ENCODE measurements at regions not wholly inside any gene's neighbourhood (a gene's known extent, or its start where the extent isn't known, plus 50 kb on each side); places are given as distances from the start of the nearest gene placed in this dataset.

DNA sequence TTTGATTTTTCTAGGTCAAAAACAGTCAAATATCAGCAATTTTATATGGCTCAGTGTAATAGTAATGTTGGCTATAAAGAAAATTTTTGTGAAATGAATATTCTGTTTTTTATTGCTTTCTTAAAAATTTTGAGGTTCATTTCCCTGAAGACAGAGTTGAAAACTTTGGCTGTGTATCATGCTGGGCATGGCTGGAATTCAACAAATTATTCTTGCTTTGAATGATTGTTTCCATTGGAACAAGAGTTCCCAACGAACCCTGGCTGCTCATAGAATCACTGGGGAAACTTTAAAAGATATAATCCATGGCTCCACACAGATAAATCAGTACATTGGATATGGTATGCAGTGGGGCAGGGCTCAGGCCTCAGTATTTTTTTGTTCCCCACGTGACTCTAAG lies 118.6 kb downstream of the PLCE1 start:
- no peak overlapping the region for H3K4me3 ChIP-seq (ENCODE audit: control extremely low read depth in 1 of 5, extremely low read depth in 1 of 5, insufficient read depth in 1 of 5, low read depth in 2 of 5, low read length in 4 of 5)
- no peaks in the 10 kb centered on the region for H3K36me3 ChIP-seq (replicated peaks in 1 of 2; ENCODE audit: control extremely low read depth in 1 of 2, control insufficient read depth in 1 of 2, extremely low read depth in 1 of 2, insufficient read depth in 2 of 2, low read length in 1 of 2)
- H3K4me3 Mint-ChIP-seq = no peak overlapping the region
- ChIA-PET CTCF (no interaction called here), POLR2A (no interaction called here)
- no peaks in the 10 kb centered on the region for H3K79me2 ChIP-seq (ENCODE audit: control insufficient read depth, insufficient read depth, low read length)
- TF ChIP-seq EZH2 (IDR thresholded peaks at IDR 0.05; ENCODE audit: borderline replicate concordance, insufficient read depth, low read depth, low read length, poor library complexity, severe bottlenecking) = no peak
- TF ChIP-seq, protein P1, sequence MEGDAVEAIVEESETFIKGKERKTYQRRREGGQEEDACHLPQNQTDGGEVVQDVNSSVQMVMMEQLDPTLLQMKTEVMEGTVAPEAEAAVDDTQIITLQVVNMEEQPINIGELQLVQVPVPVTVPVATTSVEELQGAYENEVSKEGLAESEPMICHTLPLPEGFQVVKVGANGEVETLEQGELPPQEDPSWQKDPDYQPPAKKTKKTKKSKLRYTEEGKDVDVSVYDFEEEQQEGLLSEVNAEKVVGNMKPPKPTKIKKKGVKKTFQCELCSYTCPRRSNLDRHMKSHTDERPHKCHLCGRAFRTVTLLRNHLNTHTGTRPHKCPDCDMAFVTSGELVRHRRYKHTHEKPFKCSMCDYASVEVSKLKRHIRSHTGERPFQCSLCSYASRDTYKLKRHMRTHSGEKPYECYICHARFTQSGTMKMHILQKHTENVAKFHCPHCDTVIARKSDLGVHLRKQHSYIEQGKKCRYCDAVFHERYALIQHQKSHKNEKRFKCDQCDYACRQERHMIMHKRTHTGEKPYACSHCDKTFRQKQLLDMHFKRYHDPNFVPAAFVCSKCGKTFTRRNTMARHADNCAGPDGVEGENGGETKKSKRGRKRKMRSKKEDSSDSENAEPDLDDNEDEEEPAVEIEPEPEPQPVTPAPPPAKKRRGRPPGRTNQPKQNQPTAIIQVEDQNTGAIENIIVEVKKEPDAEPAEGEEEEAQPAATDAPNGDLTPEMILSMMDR (IDR thresholded peaks at IDR 0.05) = no peak
- no peak overlapping the region for H3K27ac Mint-ChIP-seq
- no peaks in the 10 kb centered on the region for H3K9me3 ChIP-seq (ENCODE audit: control extremely low read depth in 1 of 3, control insufficient read depth in 2 of 3, insufficient read depth in 1 of 3, low read length in 2 of 3)
- no peaks in the 10 kb centered on the region for H3K4me1 ChIP-seq (ENCODE audit: control insufficient read depth in 2 of 2, insufficient read depth in 2 of 2, low read length in 2 of 2)
- H3K4me2 ChIP-seq (replicated peaks; ENCODE audit: low read depth, low read length, poor library complexity, severe bottlenecking) = no peak overlapping the region
- H4K20me1 ChIP-seq (ENCODE audit: control insufficient read depth, insufficient read depth, low read length, poor library complexity, severe bottlenecking) = no peaks in the 10 kb centered on the region
- H3K4me1 Mint-ChIP-seq = no peaks in the 10 kb centered on the region
- no peak overlapping the region for H3K27ac ChIP-seq (ENCODE audit: low read length in 2 of 2)
- DNase-seq = no peak
- no peak for ATAC-seq (ENCODE audit: low read depth)
- H3K9ac ChIP-seq (ENCODE audit: low read length) = no peak overlapping the region
- intact Hi-C loops (cut with micrococcal nuclease) = no loop called here
- no CpG with 5 or more reads among the region's 2 CpGs for WGBS (ENCODE audit: insufficient coverage)
- no peaks in the 10 kb centered on the region for H3K9me3 Mint-ChIP-seq (ENCODE audit: insufficient read depth)
- no peak overlapping the region for H2AFZ ChIP-seq (ENCODE audit: insufficient read depth, low read depth, low read length, poor library complexity, severe bottlenecking)
- H3K27me3 Mint-ChIP-seq = peaks cover 7% of the 10 kb centered on the region
- H3K27me3 ChIP-seq (replicated peaks in 1 of 4; ENCODE audit: control extremely low read depth in 1 of 4, control insufficient read depth in 3 of 4, insufficient read depth in 4 of 4, low read length in 3 of 4) = no peaks in the 10 kb centered on the region

DNA sequence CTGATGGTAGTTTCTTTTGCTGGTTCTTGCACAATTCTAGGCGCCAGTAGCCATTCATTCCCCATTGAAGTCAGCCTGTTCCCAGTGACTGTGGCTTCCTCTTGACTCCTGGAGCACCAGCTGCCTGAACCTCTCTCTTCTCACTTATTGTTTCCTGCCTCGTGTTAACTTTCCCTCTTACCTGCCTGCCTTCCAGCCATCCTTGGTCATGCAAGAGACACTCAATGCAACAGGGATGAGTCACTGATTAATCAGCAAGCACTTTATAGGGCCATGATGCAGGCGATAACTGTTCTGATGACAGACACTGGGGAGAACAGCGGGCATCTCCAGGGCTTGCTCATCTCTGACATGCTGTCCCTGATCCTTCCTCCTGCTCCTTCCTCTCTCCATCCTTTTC lies 122.0 kb downstream of the PLCE1 start:
- ChIA-PET CTCF (no interaction called here), POLR2A (no interaction called here)
- Histone ChIP-seq H3K9me3 (ENCODE audit: control extremely low read depth in 1 of 3, control insufficient read depth in 2 of 3, insufficient read depth in 1 of 3, low read length in 2 of 3) (no peaks in the 10 kb centered on the region), H3K79me2 (ENCODE audit: control insufficient read depth, insufficient read depth, low read length) (no peaks in the 10 kb centered on the region), H4K20me1 (ENCODE audit: control insufficient read depth, insufficient read depth, low read length, poor library complexity, severe bottlenecking) (no peaks in the 10 kb centered on the region), H3K27ac (ENCODE audit: low read length in 2 of 2) (no peak overlapping the region), H3K36me3 (replicated peaks in 1 of 2; ENCODE audit: control extremely low read depth in 1 of 2, control insufficient read depth in 1 of 2, extremely low read depth in 1 of 2, insufficient read depth in 2 of 2, low read length in 1 of 2) (no peaks in the 10 kb centered on the region), H3K4me3 (ENCODE audit: control extremely low read depth in 1 of 5, extremely low read depth in 1 of 5, insufficient read depth in 1 of 5, low read depth in 2 of 5, low read length in 4 of 5) (no peak overlapping the region), H3K4me1 (ENCODE audit: control insufficient read depth in 2 of 2, insufficient read depth in 2 of 2, low read length in 2 of 2) (no peaks in the 10 kb centered on the region), H2AFZ (ENCODE audit: insufficient read depth, low read depth, low read length, poor library complexity, severe bottlenecking) (no peak overlapping the region), H3K9ac (ENCODE audit: low read length) (no peak overlapping the region), H3K4me2 (replicated peaks; ENCODE audit: low read depth, low read length, poor library complexity, severe bottlenecking) (no peak overlapping the region), H3K27me3 (replicated peaks in 1 of 4; ENCODE audit: control extremely low read depth in 1 of 4, control insufficient read depth in 3 of 4, insufficient read depth in 4 of 4, low read length in 3 of 4) (no peaks in the 10 kb centered on the region)
- Mint-ChIP-seq H3K4me1 (no peaks in the 10 kb centered on the region), H3K27ac (no peak overlapping the region), H3K9me3 (ENCODE audit: insufficient read depth) (peaks cover 2% of the 10 kb centered on the region), H3K4me3 (no peak overlapping the region), H3K27me3 (no peaks in the 10 kb centered on the region)
- intact Hi-C loops (cut with micrococcal nuclease) = no loop called here
- DNase-seq (no peak), ATAC-seq (ENCODE audit: low read depth) (no peak)
- TF ChIP-seq EZH2 (IDR thresholded peaks at IDR 0.05; ENCODE audit: borderline replicate concordance, insufficient read depth, low read depth, low read length, poor library complexity, severe bottlenecking) = no peak
- TF ChIP-seq, protein P1 (IDR thresholded peaks at IDR 0.05) = no peak
- 87% methylated on average over 4 of the region's 4 CpGs for WGBS (ENCODE audit: insufficient coverage)
